Fibroblast of skin of left quadriceps (primary cell): ENCODE measurements at regions not wholly inside any gene's neighbourhood (a gene's known extent, or its start where the extent isn't known, plus 50 kb on each side); places are given as distances from the start of the nearest gene placed in this dataset.
"Not testable (repeated sequence)": the region's sequence is repeated elsewhere in the genome, so short reads cannot be mapped to it uniquely, and the experiment has no call there.

ENCODE experiments used
- DNase-seq, 2 experiments: peaks; one replicate each; pipeline ENCODE4 v3.0.0-alpha.2; 2013; ENCODE audit warnings: low read depth in 2 of 2

DNA sequence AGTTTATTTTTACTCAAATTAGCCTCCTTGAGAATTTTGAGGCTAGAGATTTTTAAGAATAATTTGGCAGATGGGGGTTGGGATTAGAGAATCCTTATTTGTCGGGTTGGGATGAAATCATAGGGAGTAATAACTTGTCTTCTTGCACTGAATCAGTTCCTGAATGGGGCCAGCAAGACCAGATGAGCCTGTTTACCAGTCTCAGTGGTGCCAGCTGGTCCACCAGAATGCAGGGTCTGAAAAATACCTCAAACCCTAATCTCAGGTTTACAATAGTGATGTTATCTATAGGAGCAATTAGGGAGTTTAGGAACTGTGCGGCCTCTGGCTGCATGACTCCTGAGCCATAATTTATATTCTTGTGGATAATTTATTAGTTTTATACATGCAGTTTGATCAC is 705.9 kb upstream of the AGA start:
- DNase-seq, result no peak

DNA sequence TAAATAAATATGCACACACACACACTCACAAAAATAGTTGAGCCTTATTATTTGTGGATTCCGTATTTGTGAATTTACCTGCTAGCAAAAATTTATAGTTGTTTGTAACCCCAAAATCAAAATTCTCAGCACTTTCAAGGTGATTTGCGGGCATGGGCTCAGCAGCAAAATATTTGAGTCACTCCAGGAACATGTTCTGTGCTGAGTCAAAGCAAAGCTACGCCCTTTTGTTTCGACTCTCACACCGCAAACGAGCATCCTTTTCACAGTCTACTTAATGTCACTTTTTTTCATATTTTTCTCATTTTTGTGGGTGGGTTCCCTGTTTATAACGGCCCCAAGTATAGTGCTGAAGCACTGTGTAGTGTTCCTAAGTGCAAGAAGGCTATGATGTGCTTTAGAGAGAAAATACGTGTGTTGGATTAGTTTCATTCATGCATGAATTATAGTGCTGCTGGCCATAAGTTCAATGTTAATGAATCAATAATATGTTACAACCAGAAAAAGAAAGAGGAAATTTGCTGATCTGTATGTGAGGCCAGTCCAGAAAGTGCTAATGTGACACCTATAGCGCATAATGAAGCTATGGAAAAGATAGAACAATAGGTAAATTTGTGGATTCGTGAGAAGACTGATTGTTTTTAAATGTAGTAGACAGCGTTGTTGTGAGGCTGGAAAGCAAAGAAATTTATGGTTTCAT is 723.2 kb upstream of the AGA start:
- no peak for DNase-seq

DNA sequence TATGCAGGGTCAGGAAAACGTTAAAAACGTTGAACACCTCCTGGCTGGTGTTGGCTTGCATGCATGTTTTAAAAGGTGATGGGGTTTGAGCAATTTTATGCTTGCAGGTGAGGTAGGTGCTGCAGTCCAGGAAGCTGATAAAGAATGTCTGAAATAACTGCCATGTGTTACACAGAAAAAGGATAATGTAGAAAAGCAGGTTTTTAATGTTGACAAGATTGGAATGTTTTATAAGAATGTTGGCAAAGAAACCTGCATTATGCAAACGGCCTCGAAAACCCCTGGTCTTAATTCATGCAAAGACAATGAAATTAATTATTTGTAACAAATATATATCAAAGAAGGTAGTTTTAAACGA is 723.7 kb upstream of the AGA start:
- no peak for DNase-seq

DNA sequence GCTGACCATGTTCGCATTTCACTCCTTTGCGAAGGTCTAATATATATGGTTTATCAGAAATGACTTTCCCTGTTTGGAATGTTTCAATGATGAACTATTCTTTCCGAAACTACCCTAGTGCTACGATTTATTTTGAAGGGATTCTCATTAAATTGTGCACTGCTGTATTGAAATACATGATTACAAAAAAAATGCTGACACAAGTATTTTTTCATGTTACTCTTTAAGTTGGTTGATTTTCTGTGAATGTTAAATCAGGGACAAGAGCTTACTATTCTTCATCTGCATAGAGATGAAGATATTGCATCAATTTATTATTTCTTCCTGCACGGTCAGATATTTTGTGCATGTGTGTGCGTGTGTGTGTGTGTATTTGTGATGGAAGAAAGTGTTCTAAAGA is 731.5 kb upstream of the AGA start:
- DNase-seq, result no peak

DNA sequence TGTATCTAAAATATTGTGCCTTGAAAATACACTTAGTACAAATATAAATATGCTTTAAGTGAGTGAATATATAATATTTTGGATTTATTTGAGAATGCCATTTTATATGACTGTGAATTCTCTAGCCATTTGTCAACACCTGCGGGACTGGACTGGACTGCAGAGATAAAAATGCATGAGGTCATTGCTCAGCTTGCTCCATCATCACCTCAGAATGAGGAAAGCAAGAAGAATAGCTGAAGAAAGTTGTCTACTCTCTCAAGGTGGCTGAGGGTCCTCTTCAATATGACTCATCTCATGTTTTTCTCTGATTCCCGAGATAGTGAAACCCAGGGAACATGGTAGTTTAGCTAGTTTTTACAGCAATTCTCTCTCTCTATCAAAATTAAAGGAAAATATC is 732.5 kb upstream of the AGA start:
- no peak for DNase-seq

DNA sequence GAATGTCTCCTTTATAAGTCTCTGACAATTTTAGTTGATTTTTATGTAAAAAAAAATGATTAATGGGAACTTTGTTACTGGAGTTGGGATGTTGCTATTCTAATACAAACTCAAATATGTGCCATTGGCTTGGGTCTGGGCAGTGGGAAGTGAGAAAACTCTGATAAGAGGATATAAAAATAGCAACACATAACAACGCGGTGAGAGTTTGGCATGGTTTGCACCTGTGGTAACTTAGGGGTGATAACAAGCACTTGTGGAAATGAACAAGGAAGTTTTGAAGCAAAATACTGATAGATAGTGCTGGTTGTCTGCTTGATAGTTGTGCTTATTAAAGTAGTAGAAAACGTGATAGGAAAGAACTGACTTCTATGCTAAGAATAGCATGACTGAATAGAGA is 743.3 kb upstream of the AGA start:
- DNase-seq, result no peak

DNA sequence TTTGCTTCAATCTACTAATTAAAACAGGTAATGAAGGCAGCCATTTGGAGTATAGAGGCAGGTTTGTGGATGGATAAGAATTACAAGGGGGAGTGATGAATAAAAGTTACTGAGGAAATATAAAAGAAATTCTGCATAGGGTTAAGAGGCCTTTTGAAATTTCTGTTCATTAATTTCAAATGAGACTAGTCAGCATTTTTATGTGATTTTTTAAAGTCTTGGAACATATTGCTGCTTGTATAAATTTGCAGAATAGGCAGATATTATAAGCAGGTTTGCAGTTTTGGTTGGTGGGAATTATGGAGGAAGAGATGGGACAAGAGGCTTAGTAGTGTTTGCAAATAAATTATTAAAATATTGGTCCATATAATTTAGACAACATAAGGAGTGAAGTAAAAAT is 750.4 kb upstream of the AGA start:
- DNase-seq, result no peak

DNA sequence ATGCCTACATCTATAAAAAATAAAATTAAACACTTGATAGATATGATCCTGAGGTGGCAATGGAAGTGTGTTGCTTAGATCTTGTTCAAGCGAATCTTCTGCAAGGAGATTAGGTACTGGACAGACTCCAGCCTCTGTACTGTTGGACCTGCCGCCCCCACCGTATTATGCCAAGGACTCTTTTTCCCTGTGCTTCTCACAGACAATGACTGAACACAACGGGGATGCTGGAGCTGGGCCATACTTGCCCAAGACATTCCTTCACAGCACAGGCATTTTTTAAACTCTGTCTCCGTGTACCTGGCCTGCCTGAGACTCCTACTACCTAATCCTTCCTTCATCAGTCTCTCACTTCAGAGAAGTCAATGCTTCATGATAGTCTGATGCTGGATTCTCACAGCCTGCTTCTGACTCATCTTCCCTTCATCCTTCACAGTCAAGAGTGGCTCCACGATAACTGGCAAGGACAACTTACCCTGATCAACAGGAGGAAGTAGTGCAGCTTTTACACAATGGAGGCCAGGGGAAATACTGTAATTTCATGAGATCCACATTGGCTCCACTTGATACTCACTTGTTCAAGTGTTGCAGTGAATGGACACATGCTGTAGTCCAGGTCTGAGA is 754.6 kb upstream of the AGA start:
- DNase-seq, result no peak

DNA sequence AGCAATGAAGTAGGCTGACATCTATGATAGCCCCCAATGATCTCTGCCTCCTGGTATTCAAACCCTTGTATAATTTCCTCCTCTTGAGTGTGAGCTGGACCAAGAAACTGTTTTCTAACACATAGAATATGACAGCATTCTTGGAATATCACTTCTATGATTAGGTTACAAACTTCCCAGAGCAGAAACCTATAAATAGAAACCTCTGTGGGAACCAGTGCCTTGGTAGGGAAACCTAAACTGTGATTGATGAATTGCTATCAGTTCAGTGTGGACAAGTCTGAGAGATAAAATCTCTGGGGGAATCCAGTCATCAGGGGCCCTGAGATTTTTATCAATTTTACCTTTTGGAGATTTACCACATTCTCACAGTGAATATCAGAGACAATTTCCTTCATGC is 756.5 kb upstream of the AGA start:
- peak; percentile 87 to 89 for DNase-seq

DNA sequence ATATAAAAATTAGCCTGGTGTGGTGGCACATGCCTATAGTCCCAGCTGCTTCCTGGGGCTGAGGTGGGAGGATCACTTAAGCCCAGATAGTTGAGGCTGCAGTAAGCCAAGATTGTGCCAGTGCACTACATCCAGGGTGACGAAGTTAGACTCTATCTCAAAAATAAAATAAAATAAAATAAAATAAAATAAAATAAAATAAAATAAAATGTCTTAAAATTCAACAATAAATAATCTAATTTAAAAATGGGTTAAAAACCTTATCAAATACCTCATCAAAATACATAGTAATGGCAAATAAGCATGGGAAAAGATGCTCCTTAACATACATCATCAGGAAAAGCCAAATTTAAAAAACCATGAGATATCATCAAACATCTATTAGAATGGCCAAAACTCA is 760.2 kb upstream of the AGA start:
- no peak for DNase-seq

DNA sequence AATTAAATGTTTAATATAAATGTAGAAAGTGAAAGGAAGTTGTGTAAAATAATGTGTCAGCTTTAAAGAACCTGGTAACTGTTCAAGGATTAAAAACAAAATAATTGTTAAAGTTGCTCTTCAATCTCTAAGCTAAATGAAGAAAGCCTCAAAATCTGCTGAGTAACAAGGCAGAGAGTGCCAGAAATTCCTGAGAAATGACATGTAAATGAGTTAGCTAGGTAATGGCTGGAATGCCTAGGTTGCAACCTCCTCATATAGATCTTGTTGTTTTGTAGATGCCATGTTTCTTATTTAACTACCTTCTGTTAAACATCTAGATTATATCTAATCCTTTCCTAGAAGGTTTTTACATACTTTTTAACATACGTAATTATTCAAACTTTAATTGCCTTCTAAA is 763.6 kb upstream of the AGA start:
- peak; percentile 24 to 32 for DNase-seq

DNA sequence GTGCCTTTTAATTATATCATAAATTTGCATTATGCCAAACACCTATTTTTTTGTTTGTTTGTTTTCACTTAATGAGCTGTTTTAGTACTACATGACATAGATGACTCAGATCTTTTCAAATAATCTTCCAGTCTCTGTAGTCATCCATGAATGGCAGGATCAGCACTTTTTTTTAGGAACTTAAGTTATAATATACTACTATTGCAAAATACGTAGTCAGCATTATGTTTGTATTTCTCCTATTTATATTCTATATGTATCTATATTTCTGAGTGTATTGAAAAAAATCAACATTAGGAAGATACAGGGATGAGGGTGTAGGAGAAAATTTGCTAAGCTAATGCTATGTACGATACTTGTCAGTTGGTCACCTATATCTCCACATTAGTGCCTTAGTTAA is 773.1 kb upstream of the AGA start:
- no peak for DNase-seq

DNA sequence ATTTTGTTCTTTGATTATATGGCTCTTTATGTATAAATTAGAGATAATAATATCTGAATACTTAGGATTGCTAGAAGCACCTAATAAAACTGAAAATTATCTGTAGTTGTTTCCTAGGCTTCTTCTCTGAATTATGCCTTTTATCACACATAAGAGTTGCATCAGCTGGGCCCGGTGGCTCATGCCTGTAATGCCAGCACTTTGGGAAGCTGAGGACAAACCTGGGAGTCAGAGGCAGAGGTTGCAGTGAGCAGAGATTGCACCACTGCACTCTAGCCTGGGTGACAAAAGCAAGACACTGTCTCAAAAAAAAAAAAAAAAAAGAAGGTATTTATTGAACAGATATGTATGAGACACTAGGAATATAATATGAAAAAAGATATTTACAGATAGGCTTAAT is 773.5 kb upstream of the AGA start:
- DNase-seq, result no peak

DNA sequence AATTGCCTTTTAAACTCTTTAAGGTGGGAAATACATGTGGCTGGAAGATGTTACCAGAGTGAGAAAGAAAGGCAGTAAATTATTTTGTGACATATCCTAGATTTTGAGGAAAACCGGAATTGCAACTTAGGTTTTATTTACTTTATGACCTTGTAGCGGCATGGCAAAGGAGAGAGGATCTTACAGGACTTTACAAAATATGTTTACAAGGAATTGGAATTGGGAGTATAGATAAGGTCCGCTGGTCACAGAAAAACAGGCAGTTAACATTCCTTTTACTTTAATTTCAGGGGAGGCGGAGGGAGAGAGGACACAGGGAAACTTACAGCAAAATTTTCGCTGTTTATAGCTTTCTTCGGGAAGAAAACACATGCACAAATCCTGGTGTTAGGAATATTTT is 784.2 kb upstream of the AGA start:
- DNase-seq, result not testable (repeated sequence)

DNA sequence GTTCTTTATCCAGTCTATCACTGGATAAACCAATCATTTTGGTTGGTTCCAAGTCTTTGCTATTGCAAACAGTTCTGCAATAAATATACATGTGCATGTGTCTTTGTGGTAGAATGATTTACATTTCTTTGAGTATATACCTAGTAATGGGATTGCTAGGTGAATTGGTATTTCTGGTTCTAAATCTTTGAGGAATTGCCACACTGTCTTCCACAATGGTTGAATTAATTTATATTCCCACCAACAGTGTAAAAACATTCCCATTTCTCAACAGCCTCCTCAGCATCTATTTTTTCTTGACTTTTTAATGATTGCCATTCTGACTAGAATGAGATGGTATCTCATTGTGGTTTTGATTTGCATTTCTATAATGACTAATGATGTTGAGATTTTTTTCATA is 791.7 kb upstream of the AGA start:
- peak; percentile 9 to 15 for DNase-seq

DNA sequence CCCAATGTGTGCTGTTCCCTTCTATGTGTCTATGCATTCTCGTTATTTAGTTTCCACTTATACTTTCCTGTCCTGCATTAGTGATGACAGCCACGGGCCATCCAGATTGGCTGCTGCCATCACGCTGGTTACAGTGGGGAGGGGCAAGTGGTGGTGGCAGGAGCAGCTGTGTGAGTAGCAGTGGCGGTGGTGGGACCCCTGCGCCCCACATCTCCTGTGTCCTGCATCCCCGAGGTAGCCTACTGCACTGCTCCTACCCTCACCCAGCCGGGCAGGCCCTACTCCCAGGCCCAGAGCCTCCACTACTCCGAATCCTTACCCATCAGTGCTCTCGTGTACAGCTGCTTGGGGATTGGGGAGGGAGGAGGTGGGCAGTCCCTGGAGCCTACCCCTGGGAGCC is 798.7 kb upstream of the AGA start:
- no peak for DNase-seq

DNA sequence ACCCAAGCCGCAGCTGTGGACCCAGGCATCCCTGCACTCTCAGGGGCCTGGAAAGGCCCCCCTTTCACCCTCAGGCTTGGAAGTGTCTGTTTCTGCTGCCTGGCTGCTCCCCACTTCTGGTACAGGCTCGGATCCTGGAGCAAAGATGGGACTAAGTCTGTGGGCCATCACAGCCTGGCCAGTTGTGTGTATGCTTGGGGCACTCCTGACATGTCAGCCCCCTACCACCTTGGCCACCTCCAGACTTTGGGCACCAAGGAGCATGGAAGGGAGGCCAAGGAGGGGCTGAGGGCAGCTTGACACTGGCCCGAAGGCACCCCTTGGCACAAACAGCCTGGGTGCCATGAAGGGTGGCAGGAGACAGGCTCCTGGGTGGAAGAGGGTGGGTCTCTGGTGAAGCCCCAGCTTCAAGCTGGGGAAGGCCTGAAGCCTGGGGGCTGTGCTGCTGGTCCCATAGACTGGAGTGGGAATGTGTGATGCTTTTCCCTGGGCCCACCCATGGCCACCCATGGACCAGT is 799.4 kb upstream of the AGA start:
- no peak for DNase-seq

DNA sequence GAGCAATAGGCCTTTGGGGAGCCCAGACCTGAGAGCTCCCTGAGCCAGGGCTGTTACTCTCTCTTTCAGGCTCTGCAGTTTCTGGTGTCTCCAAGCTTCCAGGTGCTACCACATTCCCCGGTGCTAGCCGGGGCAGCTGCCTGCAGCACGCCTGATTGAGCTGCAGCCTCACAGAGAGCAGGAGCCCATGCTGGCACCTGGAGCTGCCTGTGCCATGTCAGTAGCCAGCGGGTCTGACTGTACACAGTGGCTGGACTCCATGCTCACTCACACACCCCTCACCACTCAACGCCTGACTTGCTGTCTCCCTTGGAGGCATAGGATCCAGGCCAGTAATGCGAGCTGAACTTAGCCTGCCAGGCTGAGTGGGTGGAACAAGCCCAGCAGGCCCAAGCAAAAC is 800.4 kb upstream of the AGA start:
- no peak for DNase-seq

DNA sequence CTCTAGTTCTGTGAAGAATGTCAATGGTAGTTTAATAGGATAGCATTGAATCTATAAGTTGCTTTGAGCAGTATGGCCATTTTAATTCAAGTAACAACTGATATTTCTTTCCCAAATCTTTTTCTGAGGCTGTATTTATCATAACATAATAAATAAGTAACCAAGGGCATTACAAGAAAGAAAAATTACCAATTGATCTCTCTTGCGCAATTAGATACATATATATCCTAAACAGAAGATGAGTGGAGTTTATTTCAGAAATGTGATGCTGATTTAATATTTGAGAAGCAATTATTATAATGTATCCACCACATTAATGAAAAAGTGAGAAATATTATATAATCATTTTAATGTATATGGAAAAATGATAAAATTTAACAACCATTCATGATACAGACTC is 802.5 kb upstream of the AGA start:
- DNase-seq, result no peak

DNA sequence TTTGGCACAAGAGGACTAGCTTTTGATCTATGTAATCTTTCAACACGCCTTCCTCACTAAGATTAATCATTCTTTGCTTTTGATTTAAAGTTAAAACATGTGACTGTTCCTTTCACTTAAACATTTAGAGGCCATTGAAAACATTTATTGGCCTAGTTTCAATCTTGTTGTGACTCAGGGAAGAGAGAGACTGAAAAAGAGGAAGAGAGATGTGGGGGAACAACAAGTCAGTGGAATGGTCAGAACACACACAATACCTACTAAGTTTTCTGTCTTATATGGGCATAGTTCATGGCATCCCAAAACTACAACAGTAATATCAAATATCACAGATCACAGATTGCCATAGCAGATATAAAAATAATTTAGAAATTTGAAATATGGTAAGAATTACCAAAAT is 812.9 kb upstream of the AGA start:
- no peak for DNase-seq

DNA sequence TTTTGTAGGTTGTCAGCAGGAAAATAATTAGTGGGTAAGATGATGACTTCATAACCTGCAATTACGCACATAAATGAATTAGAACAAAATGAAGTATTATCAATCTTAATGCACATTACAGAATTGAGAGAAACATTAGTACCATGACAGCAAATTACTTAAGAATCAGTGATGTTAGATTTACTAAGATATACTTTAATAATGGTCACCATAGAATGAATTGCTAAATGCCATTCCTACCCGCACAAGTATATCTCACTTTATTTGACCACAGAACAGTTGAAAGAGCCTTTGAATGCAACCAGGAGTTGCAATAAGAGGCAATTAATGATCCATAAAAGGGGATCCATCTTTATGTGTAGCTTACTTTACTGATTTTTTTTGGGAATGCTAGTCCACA is 816.4 kb upstream of the AGA start:
- DNase-seq, result no peak

DNA sequence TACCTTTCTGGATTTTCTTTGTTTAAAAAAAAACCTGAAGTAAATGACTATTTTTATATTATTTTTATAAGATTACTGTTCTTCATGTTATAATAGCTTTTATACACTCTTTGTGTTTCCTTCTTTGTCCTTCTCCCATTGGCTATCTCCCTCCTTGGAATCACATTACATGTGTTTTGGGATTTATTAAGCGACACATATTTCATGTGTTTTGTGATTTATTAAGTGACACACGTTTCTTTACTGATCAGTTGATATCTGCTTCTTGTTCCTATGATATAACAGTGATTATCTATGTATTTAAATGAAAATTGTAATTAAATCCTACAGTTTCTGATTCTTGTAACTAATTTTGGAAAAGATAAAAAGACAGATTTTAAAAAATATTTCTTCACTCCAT is 817.3 kb upstream of the AGA start:
- no peak for DNase-seq

DNA sequence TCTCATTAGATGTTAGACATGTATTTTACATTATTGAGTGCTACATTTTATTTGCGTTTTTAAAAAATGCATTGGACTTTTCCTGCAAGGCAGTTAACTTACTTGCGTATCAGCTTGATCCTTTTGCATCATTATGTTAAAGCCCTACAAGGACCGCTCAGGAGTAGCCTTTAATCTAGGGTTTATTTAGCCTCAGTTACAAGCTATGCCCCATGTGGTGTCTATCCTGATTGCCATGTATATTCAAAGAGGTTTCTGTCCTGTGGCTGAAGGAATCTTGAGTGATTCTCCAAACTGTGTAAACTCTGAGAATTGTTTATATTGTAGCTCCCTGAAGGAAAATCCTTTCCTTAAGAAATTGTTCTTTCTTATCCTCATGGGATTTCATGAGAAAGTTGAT is 821.8 kb upstream of the AGA start:
- DNase-seq, result no peak

DNA sequence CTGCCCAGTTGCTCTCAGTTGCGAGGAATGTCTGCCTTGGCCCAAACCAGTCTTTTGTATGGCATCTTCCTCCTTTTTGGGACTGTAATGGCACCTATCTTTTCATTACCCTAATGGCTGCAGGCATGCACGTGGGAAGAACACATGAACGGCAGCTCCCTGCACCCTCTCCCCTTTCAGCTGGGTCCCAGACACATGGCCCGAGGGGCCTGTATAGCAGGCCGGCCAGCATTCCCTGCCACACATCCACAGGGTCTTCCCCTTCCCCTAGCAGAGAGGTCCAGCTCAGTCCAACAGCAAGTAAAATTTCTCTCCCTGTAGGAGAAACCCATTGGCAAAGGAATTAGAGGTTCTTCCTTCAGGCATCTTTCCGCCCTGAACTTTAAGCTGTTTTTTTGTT is 829.1 kb upstream of the AGA start:
- no peak for DNase-seq
